22Rv1 (cell line): ENCODE measurements at regions not wholly inside any gene's neighbourhood (a gene's known extent, or its start where the extent isn't known, plus 50 kb on each side); places are given as distances from the start of the nearest gene placed in this dataset.

Experiments
- CTCF ChIP-seq: fragments of 450-650 bp; IDR thresholded peaks from 2 replicates; pipeline ENCODE4 v1.5.1; 2017; ENCODE audit warnings: mild to moderate bottlenecking
- ZFX ChIP-seq: fragments of 450-650 bp; IDR thresholded peaks from 2 replicates; pipeline ENCODE4 v1.6.1; 2017; ENCODE audit warnings: antibody characterized with exemption, borderline replicate concordance

DNA sequence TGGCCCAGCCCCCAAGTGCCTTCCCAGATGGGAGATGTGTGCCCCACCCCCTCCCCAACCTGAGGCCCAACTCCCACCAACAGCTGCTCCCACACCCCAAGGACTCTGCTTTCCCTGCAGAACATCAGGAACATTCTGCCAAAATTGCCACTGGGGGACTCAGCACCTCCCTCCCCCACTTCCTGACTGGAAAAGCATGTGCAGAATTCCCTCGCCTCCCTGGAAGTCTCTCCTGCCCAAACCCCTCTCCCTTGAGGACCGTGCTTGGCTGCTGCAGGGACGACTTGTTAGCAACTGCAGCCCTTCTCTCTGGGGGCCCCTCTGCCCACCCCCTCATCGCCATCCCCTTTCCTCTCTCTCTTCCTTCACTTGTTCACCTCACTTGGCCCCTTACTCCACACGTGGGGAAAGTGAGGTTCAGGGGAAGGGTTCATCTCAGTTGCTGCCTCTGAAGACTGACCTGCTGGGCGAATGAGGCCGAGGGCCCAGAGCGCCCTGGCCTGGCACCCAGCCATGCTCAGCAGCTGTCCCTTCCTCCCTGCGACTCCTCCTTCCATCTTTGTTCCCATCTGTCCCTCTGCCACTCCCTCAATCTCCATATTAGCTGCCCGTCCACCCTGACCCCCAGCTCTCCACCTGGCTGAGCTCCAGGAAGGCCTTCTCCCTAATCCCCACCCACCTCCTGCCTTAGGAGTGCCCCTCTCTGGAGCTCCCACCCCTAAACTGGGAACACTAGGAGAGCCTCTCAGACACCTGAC lies 105.1 kb downstream of the CHST1 start:
- TF ChIP-seq CTCF (no peak), ZFX (no peak)
